SK-N-SH (cell line): ENCODE measurements at regions not wholly inside any gene's neighbourhood (a gene's known extent, or its start where the extent isn't known, plus 50 kb on each side); places are given as distances from the start of the nearest gene placed in this dataset.

Source experiments
- FOXM1 ChIP-seq: IDR thresholded peaks from 2 replicates; pipeline ENCODE4 v1.4.0; 2012; ENCODE audit warnings: low read depth, mild to moderate bottlenecking
- MEF2A ChIP-seq: IDR thresholded peaks from 2 replicates; pipeline ENCODE4 v1.4.0; 2012; ENCODE audit warnings: low read depth, borderline replicate concordance
- POLR2AphosphoS5 ChIP-seq: IDR thresholded peaks from 2 replicates; pipeline ENCODE4 v1.6.1; 2012; ENCODE audit warnings: low read depth, low read length
- SMC3 ChIP-seq: IDR thresholded peaks from 2 replicates; pipeline ENCODE4 v1.6.1; 2012; ENCODE audit warnings: low read depth, low read length, improper control_type of control experiment
- TF ChIP-seq, protein P1 (sequence below): fragments of 200-600 bp; sonication (generic); IDR thresholded peaks from 2 replicates; pipeline ENCODE4 v1.6.1; 2017; ENCODE audit warnings: antibody characterized with exemption, mild to moderate bottlenecking, moderate library complexity
- TF ChIP-seq, protein P2 (sequence below): fragments of 150-350 bp; IDR thresholded peaks from 2 replicates; pipeline ENCODE4 v1.6.1; 2017; ENCODE audit warnings: antibody characterized with exemption, low read length, low read depth, borderline replicate concordance

DNA sequence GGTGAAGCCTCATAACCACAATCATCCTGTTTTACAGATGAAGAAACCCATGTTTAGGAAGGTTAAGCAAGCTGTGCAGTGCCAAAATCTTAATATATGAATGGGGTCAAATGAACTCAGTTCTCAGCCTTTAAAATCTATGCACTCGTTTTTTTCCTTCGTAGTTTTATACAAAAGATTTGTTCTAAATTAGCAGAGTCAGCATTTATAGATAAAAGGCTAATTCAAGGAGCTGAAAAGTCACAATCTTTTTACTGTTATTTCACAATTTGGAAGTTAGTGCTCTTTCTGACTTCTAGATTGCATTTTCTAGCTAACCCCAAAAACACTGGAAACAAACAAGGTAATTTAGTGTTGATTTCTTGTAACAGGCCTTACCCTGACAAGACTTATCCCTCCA is 766.9 kb upstream of the ADGRL4 start:
- TF ChIP-seq MEF2A (no peak), FOXM1 (no peak), SMC3 (no peak), POLR2AphosphoS5 (no peak)
- TF ChIP-seq, protein P1, sequence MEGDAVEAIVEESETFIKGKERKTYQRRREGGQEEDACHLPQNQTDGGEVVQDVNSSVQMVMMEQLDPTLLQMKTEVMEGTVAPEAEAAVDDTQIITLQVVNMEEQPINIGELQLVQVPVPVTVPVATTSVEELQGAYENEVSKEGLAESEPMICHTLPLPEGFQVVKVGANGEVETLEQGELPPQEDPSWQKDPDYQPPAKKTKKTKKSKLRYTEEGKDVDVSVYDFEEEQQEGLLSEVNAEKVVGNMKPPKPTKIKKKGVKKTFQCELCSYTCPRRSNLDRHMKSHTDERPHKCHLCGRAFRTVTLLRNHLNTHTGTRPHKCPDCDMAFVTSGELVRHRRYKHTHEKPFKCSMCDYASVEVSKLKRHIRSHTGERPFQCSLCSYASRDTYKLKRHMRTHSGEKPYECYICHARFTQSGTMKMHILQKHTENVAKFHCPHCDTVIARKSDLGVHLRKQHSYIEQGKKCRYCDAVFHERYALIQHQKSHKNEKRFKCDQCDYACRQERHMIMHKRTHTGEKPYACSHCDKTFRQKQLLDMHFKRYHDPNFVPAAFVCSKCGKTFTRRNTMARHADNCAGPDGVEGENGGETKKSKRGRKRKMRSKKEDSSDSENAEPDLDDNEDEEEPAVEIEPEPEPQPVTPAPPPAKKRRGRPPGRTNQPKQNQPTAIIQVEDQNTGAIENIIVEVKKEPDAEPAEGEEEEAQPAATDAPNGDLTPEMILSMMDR: no peak
- TF ChIP-seq, protein P2, sequence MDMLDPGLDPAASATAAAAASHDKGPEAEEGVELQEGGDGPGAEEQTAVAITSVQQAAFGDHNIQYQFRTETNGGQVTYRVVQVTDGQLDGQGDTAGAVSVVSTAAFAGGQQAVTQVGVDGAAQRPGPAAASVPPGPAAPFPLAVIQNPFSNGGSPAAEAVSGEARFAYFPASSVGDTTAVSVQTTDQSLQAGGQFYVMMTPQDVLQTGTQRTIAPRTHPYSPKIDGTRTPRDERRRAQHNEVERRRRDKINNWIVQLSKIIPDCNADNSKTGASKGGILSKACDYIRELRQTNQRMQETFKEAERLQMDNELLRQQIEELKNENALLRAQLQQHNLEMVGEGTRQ: no peak
